Colonic mucosa (tissue), 4 donors: ENCODE measurements at regions not wholly inside any gene's neighbourhood (a gene's known extent, or its start where the extent isn't known, plus 50 kb on each side); places are given as distances from the start of the nearest gene placed in this dataset.
A peak's percentile ranks its signal among the peaks of the same experiment; 100 is the strongest.

Source experiments
- DNase-seq: peaks from one replicate; pipeline ENCODE4 v3.0.0-alpha.2; 2020
- H3K27ac ChIP-seq: fragments of 200-600 bp; one replicate; pipeline ENCODE4 v1.8.0; 2021
- H3K27me3 ChIP-seq: fragments of 200-600 bp; one replicate; pipeline ENCODE4 v1.8.0; 2021
- H3K36me3 ChIP-seq: fragments of 200-600 bp; one replicate; pipeline ENCODE4 v1.8.0; 2021
- H3K4me1 ChIP-seq: fragments of 200-600 bp; one replicate; pipeline ENCODE4 v1.8.0; 2021; ENCODE audit warnings: mild to moderate bottlenecking
- H3K4me3 ChIP-seq: fragments of 200-600 bp; one replicate; pipeline ENCODE4 v1.8.0; 2021
- H3K9ac ChIP-seq, 2 donors: one replicate each; pipeline ENCODE4 v1.7.0; 2013; ENCODE audit warnings: control low read depth in 2 of 2, low read depth in 2 of 2, low read length in 2 of 2
- H3K9me3 ChIP-seq: fragments of 200-600 bp; one replicate; pipeline ENCODE4 v1.8.0; 2021
- CTCF ChIP-seq: fragments of 200-600 bp; IDR thresholded peaks from one replicate; pipeline ENCODE4 v1.8.0; 2022; ENCODE audit warnings: antibody characterized with exemption, mild to moderate bottlenecking
- intact Hi-C: fragments of 100-400 bp; cut with DNase I; formaldehyde crosslinking; loops from one replicate; pipeline ENCODE4 v1.14.1; 2022
- donor health status: healthy.
- donor health status: DM: no; HTN: no; CAD: no.
- donor health status: DM: no; HTN: no; CAD: no.

DNA sequence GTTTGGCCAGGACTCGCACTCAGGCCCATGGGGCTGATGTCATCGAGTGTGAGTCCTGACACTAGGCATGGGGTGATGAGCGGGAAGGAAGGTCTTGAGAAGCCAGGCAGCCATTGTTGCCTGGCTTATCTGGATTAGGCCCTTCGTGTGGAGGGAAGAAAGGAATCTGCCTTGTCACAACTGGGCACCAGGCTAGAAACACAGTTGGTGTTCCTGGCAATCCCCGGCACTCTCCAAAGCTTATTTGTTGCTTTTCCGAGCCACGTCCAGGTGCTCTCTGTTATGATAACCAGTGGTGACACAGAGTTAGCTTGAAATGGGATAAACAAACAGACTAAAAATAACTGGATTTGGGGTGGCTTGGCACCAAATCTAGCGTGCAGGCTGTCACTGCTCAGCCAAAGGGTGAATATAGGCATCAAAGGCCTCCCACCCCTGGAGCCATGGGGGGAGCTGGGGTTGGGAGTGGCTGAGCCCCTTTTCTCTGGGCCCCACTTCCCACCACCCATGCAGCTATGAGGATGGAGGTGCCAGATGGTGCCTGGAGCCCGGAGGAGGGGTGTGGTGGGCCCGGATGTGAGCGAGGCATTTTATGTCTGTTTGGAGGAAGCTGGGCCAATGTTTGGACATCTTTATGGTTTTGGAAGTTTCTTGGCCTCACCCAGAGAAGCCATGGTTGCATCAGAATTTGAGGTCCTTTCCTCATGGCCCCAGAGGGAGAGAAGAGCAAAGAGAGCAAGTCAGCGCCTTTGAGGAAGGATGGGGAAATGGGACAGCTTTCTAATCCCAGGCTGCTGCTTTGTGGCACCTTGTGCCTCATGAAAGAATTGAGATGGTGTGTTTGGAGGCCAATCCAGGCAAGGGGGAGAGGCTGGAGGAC, 98.0 kb upstream of the PITX1 start:
- TF ChIP-seq CTCF, result no peak
- intact Hi-C loops, result no loop called here

DNA sequence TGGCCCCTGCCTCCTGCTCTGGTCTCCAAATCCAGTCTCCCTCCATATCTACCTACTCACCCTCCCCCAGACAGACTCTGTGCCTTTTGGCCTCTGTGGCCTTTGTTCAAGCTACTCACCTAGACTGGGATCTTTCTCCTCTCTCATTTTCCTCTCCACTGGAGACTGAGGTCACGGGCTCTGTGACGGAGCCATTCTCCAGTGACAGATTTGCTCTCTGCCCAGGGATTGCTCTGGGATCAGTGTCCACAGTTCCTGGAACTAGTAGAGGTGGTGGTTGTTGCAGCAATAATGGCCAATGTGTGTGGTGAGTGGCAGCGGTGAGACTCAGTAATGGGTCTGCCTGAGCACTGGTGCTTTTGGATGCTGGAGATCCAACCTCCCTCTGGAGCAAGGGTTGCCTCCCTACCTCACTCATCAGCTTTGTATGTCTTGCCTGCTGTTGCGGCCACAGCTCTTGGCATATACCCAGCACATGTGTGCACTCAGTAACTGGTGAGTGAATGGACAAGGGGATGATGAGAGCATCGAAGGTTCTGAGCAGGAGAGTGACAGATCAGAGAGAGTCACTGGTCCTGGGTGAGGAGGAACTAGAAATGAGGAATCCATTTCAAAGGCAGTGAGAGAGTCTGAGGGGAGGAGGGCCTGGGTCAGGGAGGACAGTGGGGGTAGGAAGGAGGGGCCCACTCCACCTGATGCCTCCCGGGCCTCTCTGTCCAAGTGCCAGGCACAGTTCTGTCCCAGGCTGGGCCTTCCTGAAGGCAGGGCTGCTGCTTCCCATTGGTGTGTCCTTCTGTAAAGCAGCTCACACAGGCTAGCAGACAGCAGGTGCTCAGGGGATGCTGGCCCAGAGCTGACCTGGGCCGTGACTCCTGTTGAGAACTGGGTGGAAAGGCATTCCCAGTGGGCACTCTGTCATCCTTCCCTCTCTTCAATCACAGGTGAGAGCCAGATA, 96.5 kb upstream of the PITX1 start:
- H3K27me3 ChIP-seq, result no peaks in the 10 kb centered on the region
- no peak for TF ChIP-seq CTCF
- H3K9ac ChIP-seq, result no peak overlapping the region
- no peaks in the 10 kb centered on the region for H3K36me3 ChIP-seq
- H3K9me3 ChIP-seq, result no peaks in the 10 kb centered on the region
- DNase-seq, result no peak
- no peak overlapping the region for H3K4me3 ChIP-seq
- H3K27ac ChIP-seq, result no peak overlapping the region
- H3K4me1 ChIP-seq, result peaks cover 12% of the 10 kb centered on the region
- intact Hi-C loops, result no loop called here

More for the DNA sequence above, 98.0 kb upstream of the PITX1 start:
- H3K9ac ChIP-seq, result no peak overlapping the region
- peak overlapping the region; percentile 28 for H3K27ac ChIP-seq
- no peak overlapping the region for H3K4me3 ChIP-seq
- peaks cover 12% of the 10 kb centered on the region for H3K4me1 ChIP-seq
- no peaks in the 10 kb centered on the region for H3K36me3 ChIP-seq
- H3K27me3 ChIP-seq, result no peaks in the 10 kb centered on the region
- H3K9me3 ChIP-seq, result no peaks in the 10 kb centered on the region
- peak; percentile 41 for DNase-seq

GRCh38 chr5:135129307-135129706, 95.3 kb upstream of the PITX1 start:
- Histone ChIP-seq H3K9me3 (no peaks in the 10 kb centered on the region), H3K4me1 (peaks cover under 1% of the 10 kb centered on the region), H3K27ac (no peak overlapping the region), H3K27me3 (no peaks in the 10 kb centered on the region), H3K36me3 (no peaks in the 10 kb centered on the region), H3K4me3 (no peak overlapping the region), H3K9ac (peak overlapping the region in 1 of 2 donors; percentile 24)
- no peak for DNase-seq
- intact Hi-C loops, result no loop called here
- no peak for TF ChIP-seq CTCF

DNA sequence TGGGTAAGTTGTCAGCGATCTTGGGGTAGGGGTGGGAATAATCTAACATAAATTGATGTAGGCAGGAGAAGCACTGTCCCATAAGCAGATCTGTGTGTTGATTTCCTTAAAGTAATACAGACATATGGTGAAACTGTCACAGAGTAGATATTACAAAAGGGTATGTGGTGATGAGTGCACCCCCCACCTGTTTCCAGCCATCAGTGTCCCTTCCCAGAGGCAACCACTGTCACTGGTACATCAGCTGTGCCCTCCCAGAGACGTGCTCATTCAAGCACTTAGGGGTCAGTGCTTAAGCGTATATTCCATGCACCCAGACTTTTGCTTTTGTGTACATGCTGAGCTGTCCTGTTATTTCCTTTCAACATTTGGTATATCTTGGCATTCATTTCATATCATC, 94.3 kb upstream of the PITX1 start:
- H3K4me1 ChIP-seq, result no peaks in the 10 kb centered on the region

More for the DNA sequence above, 94.3 kb upstream of the PITX1 start:
- Histone ChIP-seq H3K4me3 (no peak overlapping the region), H3K9me3 (no peaks in the 10 kb centered on the region), H3K9ac (no peak overlapping the region), H3K27me3 (no peaks in the 10 kb centered on the region), H3K27ac (no peak overlapping the region), H3K36me3 (no peaks in the 10 kb centered on the region)
- no peak for DNase-seq
- intact Hi-C loops, result no loop called here
- no peak for TF ChIP-seq CTCF
